NCI-H748 (cell line): ENCODE measurements at regions not wholly inside any gene's neighbourhood (a gene's known extent, or its start where the extent isn't known, plus 50 kb on each side); places are given as distances from the start of the nearest gene placed in this dataset.
"Not testable (repeated sequence)": the region's sequence is repeated elsewhere in the genome, so short reads cannot be mapped to it uniquely, and the experiment has no call there.

Source experiments
- DNase-seq: peaks from one replicate; lab custom pipeline; 2025; ENCODE audit not compliant: unreplicated experiment; lab: John Stamatoyannopoulos, UW

DNA sequence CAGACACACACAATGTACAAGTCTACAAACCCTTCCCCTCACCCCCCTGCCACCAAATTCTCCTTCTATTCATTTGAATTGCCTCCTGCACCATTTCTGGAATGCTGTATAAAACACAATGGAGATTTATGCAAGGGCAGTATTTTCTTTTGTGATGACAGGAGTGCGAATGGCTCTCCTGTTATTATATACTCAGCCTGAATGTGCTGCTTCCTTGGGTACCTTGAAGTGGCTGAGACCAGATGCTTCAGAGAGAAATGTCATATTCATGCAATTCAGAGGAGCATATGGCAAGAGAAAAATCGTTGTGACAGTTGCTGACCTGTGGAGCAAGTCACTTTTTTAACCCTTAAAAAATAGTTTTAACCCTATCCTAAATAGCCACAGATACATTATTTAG, 468.0 kb upstream of the WWC1 start:
- DNase-seq = no peak

DNA sequence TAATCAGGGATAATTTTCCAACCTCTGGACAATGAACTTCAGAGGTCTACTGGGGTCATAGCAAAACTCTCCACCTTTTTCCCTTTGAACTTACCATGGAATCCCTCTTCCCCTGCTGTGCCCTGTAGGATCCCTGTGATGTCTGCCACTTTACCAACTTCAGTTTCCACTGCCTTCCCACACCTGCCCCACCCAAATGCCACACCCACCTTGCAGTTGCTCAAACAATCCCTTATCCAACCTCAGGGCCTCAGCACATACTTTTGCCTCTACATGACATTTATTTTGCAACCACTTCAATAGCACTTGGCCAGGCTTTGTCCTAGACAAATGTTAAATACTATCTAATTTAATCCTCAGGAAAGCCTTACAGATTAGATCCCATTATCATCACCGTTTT, 463.7 kb upstream of the WWC1 start:
- no peak for DNase-seq

DNA sequence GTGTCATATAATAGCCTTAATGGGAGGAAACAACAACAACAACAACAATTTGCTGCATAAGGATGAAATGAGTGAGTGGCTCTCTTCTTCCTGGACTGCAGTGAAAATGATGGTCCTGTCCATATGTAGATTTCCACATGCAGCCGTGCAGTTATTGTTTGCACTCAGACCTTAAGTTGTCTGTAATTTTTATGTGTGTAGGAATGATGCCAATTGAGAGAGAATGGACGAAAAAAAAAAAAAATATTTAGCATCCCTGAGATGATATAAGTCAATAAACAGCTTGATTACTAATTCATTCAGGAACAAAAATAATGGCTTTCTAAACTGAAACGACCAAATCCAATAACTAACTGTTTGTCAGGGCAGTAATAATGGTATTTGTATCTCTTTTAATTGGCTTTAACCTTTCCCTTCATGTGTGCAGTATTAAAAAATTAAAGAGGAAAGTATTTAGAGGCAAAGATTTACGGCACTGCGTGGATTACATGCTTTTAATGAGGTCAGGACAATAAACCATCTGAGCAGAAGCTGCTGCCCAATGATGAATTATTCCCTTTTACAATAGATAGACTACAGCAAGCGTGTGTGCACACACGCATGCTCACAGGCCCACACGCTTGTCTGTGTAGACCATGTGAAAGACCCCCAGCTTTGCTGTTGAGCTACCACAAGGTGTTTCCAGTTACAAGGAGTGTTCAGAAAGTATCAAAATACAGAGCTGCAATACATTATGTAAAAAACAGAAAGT, 459.5 kb upstream of the WWC1 start:
- no peak for DNase-seq

DNA sequence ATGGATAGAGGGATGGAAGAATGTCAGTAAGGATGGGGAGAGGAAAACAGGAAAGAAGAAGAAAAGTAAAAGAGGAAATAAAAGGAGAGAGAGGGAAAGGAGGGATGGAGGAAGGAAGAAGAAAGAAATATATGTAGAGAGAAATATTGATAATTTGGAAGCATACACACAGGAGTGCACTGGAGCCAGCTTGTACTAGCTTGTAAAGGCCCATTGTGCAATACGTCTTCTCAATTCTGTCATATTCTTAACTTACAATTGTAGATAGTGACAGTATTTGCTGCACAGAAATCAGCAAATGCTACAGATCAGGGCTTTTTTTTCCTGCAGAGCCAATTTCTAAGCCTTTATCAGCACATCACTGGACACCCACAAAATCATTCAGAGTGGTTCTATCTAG, 458.8 kb upstream of the WWC1 start:
- DNase-seq = no peak

DNA sequence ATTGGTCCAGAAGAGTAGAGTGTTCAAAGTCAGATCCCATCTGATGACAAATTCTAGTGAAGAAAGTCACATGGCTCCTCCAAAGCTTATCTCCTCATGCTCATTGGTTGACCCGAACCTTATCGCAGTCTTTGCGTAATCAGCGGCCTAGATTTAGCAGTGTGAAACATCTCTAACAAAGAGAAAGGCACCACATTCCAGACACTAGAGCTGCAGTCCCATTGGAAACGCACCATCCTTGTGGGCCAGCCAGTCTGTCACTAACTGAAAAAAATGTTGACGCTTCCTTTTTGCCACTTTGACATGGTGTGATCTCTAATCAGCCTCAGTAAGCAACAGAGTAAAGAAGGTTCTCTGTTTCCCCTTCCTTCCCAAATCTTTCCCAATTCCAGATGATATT, 458.0 kb upstream of the WWC1 start:
- DNase-seq = no peak

DNA sequence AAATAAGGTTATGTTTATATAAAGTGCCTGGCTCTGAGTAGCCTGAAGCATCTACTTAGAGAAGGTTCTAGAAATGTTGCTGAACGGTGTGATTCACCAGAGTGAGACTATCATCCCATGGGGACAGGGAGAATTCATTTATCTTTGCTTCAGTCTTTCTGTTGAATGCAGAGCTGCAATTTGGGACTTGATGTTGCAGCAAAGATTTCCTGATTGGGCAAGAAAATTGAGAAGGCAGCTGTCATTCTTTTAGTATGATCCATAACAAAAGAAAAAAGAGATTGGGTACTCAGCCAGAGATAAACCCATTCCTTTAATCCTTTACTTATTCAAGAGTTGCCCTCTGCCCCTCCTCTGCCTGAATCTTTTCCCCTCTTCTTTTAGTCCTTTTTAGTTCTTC, 456.3 kb upstream of the WWC1 start:
- no peak for DNase-seq

DNA sequence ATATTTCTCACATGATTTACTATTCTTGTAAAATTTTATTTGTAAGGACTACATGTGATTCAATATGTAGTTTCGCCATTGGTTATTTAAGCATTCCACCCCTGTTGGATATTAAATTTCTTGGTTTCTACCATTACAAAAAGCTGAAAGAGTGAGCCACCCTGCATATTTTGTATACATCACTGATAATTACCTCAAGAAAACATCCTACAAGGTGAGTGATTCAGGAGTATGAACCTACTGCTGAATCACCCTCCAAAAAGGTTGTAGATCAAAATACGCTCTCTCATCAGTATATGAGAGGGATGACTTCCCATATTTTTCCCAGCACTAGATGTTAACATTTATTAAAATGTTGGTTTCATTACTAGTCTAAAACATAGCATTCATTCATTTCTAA, 454.3 kb upstream of the WWC1 start:
- DNase-seq = no peak

DNA sequence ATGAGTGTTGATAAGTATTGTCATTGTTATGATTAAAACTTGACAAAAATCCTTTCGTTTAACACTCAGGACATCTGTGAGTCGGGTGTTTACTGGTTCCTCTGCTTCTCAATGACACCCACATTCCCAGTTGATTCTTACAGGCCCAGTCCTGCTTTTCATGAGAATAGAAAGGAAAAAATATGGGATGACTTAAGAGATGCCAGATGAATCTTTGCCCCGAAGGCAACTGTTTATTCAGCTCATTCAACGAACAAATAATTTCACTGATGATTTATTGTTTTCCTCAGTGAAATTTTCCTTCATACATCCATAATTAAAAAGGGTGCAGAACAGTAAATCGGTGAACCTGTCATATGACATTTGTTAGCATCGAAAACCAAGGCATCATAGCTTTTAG, 452.4 kb upstream of the WWC1 start:
- no peak for DNase-seq

DNA sequence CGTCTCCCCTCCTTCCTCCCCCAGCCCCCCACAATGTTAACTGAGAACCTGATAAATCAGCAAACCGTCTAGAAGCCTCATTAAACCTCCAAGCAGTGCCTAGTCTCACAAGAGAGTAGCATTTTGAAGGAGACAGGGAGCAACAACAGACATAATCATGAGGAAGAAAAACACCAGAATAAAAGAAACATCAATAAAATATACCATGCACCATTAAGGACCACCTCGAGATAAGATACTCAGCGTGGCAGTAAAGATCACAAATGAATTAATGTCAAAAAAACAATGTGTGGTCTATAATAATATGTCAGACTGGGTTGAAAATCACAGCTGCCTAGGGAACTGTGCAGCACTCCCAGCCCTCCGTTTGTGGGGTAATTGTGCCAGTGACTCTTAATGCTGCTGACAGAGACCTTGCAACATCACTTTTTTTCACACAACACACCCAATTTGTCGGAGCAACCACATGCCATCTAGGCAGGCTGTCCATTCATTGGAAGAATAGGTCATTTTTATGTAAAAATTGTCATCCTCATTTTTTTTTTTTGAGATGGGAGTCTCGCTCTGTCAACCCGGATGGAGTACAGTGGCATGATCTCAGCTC, 450.8 kb upstream of the WWC1 start:
- DNase-seq = no peak

DNA sequence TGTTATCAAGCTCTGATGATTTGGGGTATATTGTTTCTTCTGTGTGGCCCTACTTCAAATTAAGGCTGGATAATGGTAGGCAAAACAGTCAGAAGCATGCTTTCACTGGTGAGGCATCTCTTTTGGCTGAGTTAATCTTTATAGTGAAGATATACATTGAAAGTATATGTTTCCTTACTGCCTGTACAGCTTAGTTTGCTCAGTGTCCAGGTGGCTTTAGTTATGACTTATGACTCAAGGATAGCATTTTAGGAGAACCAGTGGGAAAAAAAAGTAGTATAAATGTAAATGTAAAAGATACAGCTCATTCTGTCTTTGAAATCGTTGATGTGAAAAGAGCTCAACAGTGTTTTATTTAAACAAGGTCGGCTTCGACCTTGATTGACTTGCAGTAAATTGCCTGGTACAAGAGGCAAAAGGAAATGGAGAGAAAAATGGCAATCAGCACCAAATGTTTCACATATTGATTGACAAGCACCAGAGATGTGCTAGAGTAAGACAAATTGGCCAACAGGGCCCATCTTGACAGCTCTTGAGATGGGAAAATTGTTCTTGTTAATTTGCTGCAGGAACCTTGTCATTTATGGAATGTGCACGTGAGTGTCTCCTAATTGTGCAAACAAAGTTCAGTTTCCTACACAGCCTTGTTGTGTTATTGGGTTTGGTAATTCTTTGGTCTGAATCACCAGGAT, 447.4 kb upstream of the WWC1 start:
- no peak for DNase-seq

DNA sequence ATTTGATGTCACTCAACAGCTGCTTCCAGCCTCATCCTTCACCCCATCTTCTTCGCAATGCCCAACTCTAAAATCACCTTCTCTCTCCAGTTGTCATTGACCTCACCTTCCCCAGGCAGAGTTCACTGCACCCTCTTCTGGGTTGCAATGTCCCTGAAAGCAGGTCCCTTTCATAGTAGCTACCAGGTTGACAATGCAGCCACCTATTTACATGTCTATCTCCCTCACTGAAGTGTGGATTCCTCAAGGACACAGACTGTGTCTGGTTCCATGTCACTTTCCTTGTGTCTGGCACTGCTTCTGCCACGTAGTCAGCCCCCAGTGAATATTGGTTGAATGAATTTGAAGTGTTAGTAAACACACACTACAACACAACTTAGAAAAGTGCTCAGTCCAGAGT, 445.5 kb upstream of the WWC1 start:
- DNase-seq = no peak

DNA sequence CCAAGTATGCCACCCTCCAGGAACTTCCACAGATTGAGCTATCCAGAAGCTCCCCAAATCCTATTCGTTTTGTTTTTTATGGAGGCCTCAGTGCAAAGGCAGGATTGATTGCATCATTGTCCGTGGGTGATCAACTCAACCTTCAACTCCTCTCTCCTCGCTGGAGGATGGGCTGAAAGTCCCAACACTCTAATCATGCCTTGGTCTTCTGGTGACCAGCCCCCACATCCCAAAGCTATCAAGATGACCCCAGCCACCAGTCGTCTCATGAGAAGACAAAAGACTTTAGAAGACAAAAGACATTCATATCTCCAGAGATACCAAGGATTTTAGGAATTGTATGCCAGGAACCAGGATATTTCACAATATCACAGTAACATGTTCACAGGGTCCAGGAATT, 441.6 kb upstream of the WWC1 start:
- DNase-seq = no peak

DNA sequence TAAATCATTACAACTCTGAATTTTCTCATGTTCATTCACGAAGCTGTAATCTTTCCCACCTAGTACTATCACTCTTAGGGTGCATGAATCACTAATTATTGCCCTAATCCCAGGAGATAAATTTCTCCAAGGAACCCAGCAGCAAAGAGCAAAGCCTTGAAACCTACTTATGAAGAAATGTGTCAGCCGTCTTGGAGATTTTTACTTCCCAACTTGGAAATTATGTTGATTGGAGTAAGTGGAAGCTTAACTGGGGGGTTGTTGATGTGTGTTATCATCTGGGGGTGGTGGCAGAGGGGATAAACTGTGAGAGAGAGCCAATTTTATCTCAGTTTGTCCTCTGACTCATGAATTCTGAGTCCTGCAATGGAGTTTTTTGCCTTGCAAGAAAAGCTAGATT, 440.5 kb upstream of the WWC1 start:
- no peak for DNase-seq

DNA sequence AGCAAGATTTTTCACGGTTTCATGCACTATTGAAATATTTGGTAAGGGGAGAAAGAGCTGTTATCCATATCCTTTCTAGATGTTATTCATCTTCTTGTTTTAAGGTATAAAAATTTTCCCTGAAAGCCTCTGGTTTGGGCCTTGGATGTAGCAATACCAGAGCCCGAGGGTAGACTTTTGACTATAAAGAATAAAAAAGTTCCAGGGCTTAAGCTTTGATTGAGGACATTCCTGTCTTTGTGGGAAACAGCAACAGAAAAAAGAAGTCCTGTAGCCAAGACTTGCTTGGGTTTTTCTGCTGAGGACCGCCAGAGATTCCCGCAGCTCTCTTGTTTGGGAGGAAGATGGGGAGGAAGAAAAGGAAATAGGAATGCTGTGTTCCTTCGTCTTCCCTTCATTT, 440.0 kb upstream of the WWC1 start:
- no peak for DNase-seq

DNA sequence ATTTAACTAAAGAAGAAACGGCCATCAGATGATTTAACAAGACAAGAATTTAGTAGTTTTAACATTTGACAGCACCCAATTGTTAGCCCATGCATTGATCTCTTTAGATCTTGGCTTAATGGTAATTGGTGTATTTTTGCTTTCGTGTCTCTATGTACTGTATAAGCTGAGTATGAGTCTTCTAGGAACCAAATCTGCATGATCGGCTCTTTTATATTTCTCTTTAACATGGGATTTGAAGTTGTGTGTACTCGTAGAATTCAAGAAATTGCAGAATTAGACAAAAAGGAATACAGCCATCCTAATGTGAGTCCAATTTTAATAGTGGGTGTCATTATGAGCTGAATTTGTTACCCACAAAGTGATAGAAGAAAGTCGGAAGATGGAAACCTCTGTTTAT, 438.9 kb upstream of the WWC1 start:
- DNase-seq = no peak

DNA sequence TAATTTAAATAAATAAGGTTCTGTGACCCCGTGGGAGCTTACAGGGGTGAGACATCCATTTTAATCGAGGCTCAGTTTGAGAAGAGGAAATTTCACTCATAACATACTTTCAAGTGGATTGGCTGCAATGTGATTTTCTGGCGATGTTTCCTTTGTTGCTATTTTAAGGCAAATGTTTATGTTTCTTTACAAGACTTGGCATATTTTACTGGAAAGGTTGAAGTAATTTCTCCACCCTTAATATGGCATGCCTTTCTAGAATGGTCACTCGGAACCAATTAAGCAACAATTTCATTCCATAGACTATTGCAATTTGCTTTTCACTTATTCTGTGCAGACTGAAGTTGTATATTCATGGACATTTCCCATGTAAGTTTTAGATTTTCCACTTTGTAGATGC, 438.0 kb upstream of the WWC1 start:
- DNase-seq = no peak

DNA sequence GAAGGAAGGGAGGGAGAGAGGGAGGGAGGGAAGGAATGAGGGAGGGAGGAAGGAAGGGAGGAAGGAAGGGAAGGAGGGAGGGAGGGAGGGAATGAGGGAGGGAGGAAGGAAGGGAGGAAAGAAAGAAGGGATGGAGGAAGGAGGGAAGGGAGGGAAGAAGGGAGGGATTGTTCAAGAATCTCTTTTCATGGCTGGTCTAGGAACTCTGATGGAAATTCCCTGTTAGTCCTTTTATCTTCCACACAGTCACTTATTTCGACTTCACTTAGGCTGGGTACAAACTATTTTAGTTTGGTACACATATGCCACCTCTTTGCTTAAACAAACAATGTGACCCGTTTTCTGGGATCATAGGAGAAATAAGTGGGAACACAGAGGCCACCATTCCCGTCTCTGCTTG, 435.6 kb upstream of the WWC1 start:
- no peak for DNase-seq

DNA sequence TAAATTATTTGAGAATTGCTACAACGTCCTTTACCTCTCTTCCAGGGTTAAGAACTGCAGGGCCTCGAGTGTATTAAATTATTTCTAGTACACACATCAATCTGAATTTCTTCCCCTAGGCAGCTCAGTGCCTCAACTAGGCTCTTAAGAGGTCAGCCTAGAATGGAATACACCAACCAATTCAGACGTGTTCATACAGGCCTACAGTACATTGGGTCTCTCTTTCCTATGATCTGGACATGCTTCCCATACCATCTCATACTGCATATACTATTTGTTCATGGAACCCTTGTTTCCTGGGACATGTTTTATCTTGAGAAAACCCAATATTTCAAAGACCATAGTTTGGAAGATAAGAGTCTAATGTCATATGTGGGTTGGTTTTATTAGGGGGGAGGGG, 434.1 kb upstream of the WWC1 start:
- no peak for DNase-seq

DNA sequence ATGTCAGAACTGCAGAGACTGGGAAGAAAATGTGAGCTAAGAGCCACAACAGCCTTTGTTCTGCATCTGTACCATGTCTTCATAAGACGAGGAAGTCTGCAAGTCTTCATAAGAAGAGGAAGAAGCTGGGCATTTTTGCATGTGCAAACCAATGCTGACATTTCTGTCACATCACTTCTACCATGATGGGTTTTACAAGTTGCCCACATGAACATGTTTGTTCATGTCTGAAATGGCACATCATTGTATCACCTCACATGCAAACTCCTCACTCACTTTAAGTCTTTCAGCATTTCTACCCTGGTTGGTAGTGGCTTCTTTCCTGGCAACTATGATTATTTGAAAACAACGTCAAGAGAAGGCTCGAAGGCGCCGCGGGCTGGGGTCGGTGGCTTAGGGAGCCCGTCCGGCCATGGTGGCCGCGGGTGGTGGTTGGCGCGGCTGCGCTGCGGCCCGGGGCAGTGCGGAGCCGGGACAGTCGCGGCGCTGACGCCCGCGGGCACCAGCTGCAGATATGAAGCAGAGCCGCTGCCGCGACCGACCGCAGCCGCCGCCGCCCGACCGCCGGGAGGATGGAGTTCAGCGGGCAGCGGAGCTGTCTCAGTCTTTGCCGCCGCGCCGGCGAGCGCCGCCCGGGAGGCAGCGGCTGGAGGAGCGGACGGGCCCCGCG, 433.1 kb upstream of the WWC1 start:
- DNase-seq = not testable (repeated sequence)

DNA sequence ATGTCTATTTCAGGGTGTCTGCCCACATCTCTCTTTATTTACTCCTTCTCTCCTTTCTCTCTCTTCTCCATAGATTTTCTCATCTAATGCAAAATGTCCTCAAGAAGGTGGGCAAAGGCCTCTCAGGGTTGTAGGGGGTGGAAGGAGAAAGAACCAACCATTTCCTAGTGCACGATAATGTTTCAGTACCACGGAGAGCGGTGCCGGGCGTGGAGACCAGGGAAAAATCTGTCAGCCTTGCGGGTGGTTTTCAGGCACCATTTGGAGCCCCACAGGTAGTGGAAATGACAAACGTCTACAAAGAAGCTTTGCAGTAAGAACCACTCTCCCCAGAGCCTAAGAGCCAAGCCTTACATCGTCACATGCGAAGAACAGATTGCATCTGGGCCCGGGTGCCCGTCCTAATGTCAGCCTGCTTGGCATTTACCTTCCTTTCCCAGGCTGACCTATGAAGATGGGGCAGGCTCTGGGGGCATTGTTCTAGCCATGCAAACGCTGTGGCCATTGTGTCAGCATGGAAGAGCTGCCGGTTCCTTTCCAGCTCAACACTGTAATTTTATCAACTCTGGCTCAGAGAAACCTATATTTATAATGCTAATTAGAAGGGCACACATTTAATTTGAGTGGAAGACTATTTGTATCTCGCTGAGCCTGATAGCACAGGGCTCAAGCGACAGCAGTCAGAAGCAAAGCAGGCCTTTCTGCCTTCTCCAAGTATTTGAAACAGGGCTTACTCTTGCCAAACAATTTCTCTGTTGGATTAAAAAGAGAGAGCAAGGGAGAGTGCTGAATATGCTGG, 430.1 kb upstream of the WWC1 start:
- DNase-seq = no peak

DNA sequence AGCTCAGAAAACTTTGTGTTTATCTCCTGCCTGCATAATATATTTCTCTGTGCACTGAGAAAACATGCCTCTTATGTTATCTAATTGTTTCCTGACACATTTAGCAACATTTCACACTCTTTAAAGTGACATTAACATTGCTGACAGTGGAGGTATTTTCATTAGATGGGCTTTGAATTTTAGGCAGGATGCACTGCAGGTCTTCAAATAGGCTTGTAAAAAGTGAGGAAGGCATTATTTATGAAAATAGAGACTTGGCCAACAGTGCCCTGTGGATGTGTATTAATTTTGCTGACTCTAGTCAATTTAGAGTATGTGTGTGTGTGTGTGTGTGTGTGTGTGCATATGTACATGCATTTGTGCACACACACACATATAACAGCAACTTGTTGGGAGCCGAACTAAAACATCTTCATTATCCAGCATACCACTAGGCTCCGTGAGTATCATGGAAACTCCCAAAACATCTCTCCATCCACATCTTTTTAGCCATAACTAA, 429.5 kb upstream of the WWC1 start:
- no peak for DNase-seq
